CD4-positive, CD25-positive, alpha-beta regulatory T cell (primary cell): ENCODE measurements at regions not wholly inside any gene's neighbourhood (a gene's known extent, or its start where the extent isn't known, plus 50 kb on each side); places are given as distances from the start of the nearest gene placed in this dataset.
A peak's percentile ranks its signal among the peaks of the same experiment; 100 is the strongest.
"Not testable (repeated sequence)": the region's sequence is repeated elsewhere in the genome, so short reads cannot be mapped to it uniquely, and the experiment has no call there.

ENCODE experiments used
- ATAC-seq, 2 donors: fragments of 150-1000 bp; cut with Tn5 transposase; one replicate each; pipeline ENCODE4 v1.10.0; 2021; ENCODE audit warnings: low read depth in 2 of 2, moderate number of reproducible peaks in 2 of 2, moderate library complexity in 1 of 2
- DNase-seq, 3 donors: peaks; one replicate each; pipeline versions ENCODE4 v3.0.0 to v3.0.0-alpha.2; 2012 to 2022; ENCODE audit warnings: mixed read lengths in 1 of 3
- H3K27ac ChIP-seq: one replicate; pipeline ENCODE4 v1.7.0; 2013; ENCODE audit warnings: mild to moderate bottlenecking, low read length; ENCODE audit not compliant: insufficient read depth, poor library complexity, severe bottlenecking
- H3K27me3 ChIP-seq: one replicate; pipeline ENCODE4 v1.7.0; 2013; ENCODE audit warnings: low read length; ENCODE audit not compliant: control insufficient read depth, insufficient read depth
- H3K36me3 ChIP-seq: one replicate; pipeline ENCODE4 v1.7.0; 2013; ENCODE audit warnings: mild to moderate bottlenecking, low read length, moderate library complexity; ENCODE audit not compliant: control insufficient read depth, insufficient read depth
- H3K4me1 ChIP-seq: 2 replicates; pipeline ENCODE4 v1.7.0; 2013; ENCODE audit warnings: mild to moderate bottlenecking, low read length; ENCODE audit not compliant: insufficient read depth, control insufficient read depth, poor library complexity, severe bottlenecking
- H3K4me3 ChIP-seq: one replicate; pipeline ENCODE4 v1.7.0; 2013; ENCODE audit warnings: low read depth, mild to moderate bottlenecking, low read length, moderate library complexity
- H3K9me3 ChIP-seq, 2 experiments: 1 replicate in 1 of 2; 2 replicates in 1 of 2; pipeline ENCODE4 v1.7.0; 2013; ENCODE audit warnings: low read length in 2 of 2, mild to moderate bottlenecking in 1 of 2, moderate library complexity in 1 of 2; ENCODE audit not compliant: control insufficient read depth in 2 of 2
- H3K27ac Mint-ChIP-seq, 3 donors: one replicate each; pipeline ENCODE4 v1.8.0; 2020 to 2022; ENCODE audit warnings: mild to moderate bottlenecking in 3 of 3, mixed read lengths in 3 of 3, moderate library complexity in 2 of 3
- H3K27me3 Mint-ChIP-seq: one replicate; pipeline ENCODE4 v1.8.0; 2022; ENCODE audit warnings: mild to moderate bottlenecking, mixed read lengths
- H3K36me3 Mint-ChIP-seq: one replicate; pipeline ENCODE4 v1.8.0; 2020; ENCODE audit warnings: mixed read lengths
- H3K4me1 Mint-ChIP-seq, 4 donors: one replicate each; pipeline ENCODE4 v1.8.0; 2020 to 2022; ENCODE audit warnings: mixed read lengths in 4 of 4, mild to moderate bottlenecking in 1 of 4
- H3K4me3 Mint-ChIP-seq, 4 donors: one replicate each; pipeline ENCODE4 v1.8.0; 2020 to 2022; ENCODE audit warnings: mild to moderate bottlenecking in 4 of 4, mixed read lengths in 4 of 4, moderate library complexity in 3 of 4
- H3K9me3 Mint-ChIP-seq, 7 donors: one replicate each; pipeline ENCODE4 v1.8.0; 2020 to 2022; ENCODE audit warnings: mixed read lengths in 7 of 7, mild to moderate bottlenecking in 3 of 7, moderate library complexity in 2 of 7

DNA sequence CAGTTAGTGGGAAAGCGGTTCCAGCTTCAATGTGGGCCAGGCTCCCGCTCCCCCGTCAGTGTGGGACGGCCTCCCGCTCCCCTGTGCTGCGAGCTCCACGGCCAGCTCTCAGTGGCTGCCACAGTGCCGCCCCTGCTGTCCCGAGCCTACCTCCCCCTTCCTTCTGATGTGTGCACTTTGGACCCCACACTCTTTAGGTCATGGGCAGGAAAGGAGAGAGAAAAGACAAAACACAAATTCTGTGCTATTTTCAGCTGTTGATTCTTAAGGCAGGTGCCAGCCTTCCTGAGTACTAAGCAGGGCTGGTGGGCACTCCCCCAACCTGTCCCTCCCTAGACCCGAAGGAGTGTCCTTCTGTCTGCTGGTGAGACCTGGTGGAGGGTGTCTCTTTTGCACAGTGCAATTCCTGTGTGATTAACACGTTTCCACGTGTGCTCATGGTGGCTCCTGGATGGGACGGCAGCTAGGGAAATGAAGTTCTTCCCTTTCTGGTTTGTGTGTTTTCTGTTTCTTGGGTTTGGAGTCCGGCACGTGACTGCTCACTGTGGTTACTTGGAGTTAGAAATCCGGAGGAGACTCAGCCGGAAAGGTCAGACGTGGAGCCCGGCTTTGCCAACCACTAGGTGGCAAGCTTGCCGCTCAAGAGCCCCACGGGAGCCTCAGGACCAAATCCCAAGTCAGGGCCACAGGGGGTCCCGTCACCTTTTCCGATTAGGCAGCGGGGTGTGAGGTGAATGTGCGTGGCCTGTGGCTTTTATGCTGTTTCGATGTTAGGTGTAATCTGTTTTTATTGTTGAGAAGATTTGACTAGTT is 130.3 kb downstream of the LAT start:
- peaks cover 36% of the 10 kb centered on the region for H3K36me3 Mint-ChIP-seq
- H3K9me3 Mint-ChIP-seq, H3K9me3 ChIP-seq, H3K27me3 ChIP-seq, H3K27me3 Mint-ChIP-seq, H3K4me3 ChIP-seq: not testable (repeated sequence)
- DNase-seq (peak in 1 of 3 donors; percentile 25), ATAC-seq (peak in 1 of 2 donors; percentile 24)
- peaks cover 36% of the 10 kb centered on the region for H3K36me3 ChIP-seq
- H3K4me3 Mint-ChIP-seq, result peak overlapping the region; percentile 16 to 78 (median 42)
- H3K27ac Mint-ChIP-seq, result peak overlapping the region; percentile 52 to 89 (median 89)
- peaks cover 16 to 75% (median 40%) of the 10 kb centered on the region in 4 donors for H3K4me1 Mint-ChIP-seq
- H3K4me1 ChIP-seq, result peaks cover 11% of the 10 kb centered on the region
- peak overlapping the region; percentile 14 for H3K27ac ChIP-seq

DNA sequence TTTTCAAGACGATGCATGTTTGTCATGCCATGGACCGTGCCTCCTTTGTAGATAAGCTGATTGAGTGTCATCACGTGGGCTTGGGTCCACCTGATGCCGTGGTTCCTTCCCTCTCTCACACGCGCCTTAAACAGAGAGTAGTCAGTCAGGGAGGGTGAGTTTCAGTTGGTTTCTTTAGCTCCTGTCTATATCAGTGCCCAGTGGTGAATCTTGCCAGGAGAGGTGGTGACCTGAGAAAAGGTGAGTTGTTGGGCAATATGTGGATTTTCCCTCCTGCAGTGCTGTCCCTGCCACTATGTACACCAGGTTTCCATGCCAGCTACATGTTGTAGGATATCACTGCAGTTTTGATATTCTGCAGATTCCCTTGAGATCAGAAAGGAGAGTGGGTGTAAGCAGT is 129.7 kb downstream of the LAT start:
- DNase-seq (no peak), ATAC-seq (no peak)
- H3K9me3 Mint-ChIP-seq, result no peaks in the 10 kb centered on the region
- H3K36me3 Mint-ChIP-seq, result peaks cover 36% of the 10 kb centered on the region
- H3K27me3 Mint-ChIP-seq, result no peaks in the 10 kb centered on the region
- H3K4me3 Mint-ChIP-seq, result peak overlapping the region in 2 of 4 donors; percentile 16 to 39
- H3K27ac Mint-ChIP-seq, result peak overlapping the region; percentile 60 to 89 (median 89)
- H3K9me3 ChIP-seq, result no peaks in the 10 kb centered on the region
- H3K4me1 Mint-ChIP-seq, result peaks cover 13 to 70% (median 40%) of the 10 kb centered on the region in 4 donors
- peak overlapping the region; percentile 10 for H3K27ac ChIP-seq
- peaks cover 11% of the 10 kb centered on the region for H3K4me1 ChIP-seq
- H3K4me3 ChIP-seq, result no peak overlapping the region
- peaks cover 36% of the 10 kb centered on the region for H3K36me3 ChIP-seq
- no peaks in the 10 kb centered on the region for H3K27me3 ChIP-seq

GRCh38 chr16:29113446-29113845 is 128.6 kb downstream of the LAT start:
- H3K4me1 ChIP-seq, result peaks cover 11% of the 10 kb centered on the region
- H3K36me3 ChIP-seq, result peaks cover 35% of the 10 kb centered on the region
- ATAC-seq, H3K27me3 Mint-ChIP-seq, H3K4me3 ChIP-seq, H3K9me3 Mint-ChIP-seq, H3K27me3 ChIP-seq, H3K9me3 ChIP-seq: not testable (repeated sequence)
- DNase-seq, result peak in 1 of 3 donors; percentile 23
- peaks cover 36% of the 10 kb centered on the region for H3K36me3 Mint-ChIP-seq
- peak overlapping the region; percentile 33 for H3K27ac ChIP-seq
- peak overlapping the region; percentile 69 to 89 (median 75) for H3K27ac Mint-ChIP-seq
- peak overlapping the region in 1 of 4 donors; percentile 57 for H3K4me3 Mint-ChIP-seq
- peaks cover 13 to 63% (median 40%) of the 10 kb centered on the region in 4 donors for H3K4me1 Mint-ChIP-seq

- no peaks in the 10 kb centered on the region for H3K27me3 ChIP-seq
- peaks cover 13 to 57% (median 39%) of the 10 kb centered on the region in 4 donors for H3K4me1 Mint-ChIP-seq
- peak overlapping the region; percentile 29 for H3K27ac ChIP-seq
- H3K4me1 ChIP-seq, result peaks cover 11% of the 10 kb centered on the region
- H3K4me3 Mint-ChIP-seq, result peak overlapping the region in 2 of 4 donors; percentile 21 to 57
- peak overlapping the region; percentile 89 to 92 (median 90) for H3K27ac Mint-ChIP-seq
- peaks cover 29% of the 10 kb centered on the region for H3K36me3 ChIP-seq
- H3K4me3 ChIP-seq, result no peak overlapping the region
- no peaks in the 10 kb centered on the region for H3K9me3 Mint-ChIP-seq
- no peak for ATAC-seq
- peaks cover 31% of the 10 kb centered on the region for H3K36me3 Mint-ChIP-seq
- H3K9me3 ChIP-seq, result no peaks in the 10 kb centered on the region
- H3K27me3 Mint-ChIP-seq, result no peaks in the 10 kb centered on the region
- DNase-seq, result no peak
Measured at GRCh38 chr16:29112755-29113347, 128.0 kb downstream of the LAT start.

DNA sequence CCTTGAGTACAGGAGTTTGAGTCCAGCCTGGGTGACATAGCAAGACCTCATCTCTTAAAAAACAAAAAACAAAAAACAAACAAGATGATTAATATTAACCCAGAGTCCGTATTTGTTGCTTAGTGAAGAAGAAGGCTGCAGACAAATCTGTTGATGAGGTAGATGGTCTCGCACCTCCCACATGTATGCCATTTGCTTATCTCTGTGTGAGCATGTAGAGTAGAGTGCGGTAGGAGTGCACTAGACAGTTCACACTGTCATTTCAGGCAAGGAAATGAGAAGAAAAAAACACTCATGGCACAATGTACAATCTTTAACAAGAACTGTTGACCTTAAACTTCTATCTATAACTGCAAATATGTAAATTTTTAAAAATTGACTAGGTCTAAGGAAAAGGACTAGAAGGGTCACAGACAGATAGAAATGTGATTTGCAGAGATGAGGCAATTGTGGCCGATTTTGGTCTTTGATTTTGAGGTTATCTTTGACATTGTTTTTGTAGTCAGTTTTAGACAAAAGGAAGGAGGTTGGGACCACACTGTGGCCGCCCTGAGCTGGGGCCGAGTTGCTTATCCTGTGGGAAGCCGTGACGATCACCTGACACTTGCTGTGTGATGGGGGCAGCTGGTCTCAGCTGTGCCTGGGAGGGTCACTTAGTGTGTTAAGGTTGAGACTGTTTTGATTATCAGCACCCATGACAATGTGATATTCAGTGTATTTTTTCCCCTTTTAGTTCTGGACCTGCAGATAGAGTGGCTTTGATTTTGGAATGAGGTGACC is 127.2 kb downstream of the LAT start:
- not testable (repeated sequence) for H3K4me3 ChIP-seq, H3K27me3 ChIP-seq, H3K9me3 ChIP-seq, H3K9me3 Mint-ChIP-seq, H3K27me3 Mint-ChIP-seq
- ATAC-seq, result peak in 1 of 2 donors; percentile 33
- Histone ChIP-seq H3K27ac (peak overlapping the region; percentile 29), H3K36me3 (peaks cover 24% of the 10 kb centered on the region), H3K4me1 (peaks cover 11% of the 10 kb centered on the region)
- H3K36me3 Mint-ChIP-seq, result peaks cover 28% of the 10 kb centered on the region
- DNase-seq, result peak in 1 of 3 donors; percentile 26
- H3K4me1 Mint-ChIP-seq, result peaks cover 13 to 54% (median 36%) of the 10 kb centered on the region in 4 donors
- H3K4me3 Mint-ChIP-seq, result peak overlapping the region in 3 of 4 donors; percentile 10 to 57 (median 23)
- peak overlapping the region; percentile 89 to 92 (median 90) for H3K27ac Mint-ChIP-seq

- no peaks in the 10 kb centered on the region for H3K9me3 ChIP-seq
- no peak overlapping the region for H3K4me3 Mint-ChIP-seq
- no peak for DNase-seq
- H3K27ac ChIP-seq, result peak overlapping the region; percentile 29
- no peaks in the 10 kb centered on the region for H3K9me3 Mint-ChIP-seq
- peaks cover 22% of the 10 kb centered on the region for H3K36me3 Mint-ChIP-seq
- no peak for ATAC-seq
- H3K4me3 ChIP-seq, result no peak overlapping the region
- H3K27me3 Mint-ChIP-seq, result no peaks in the 10 kb centered on the region
- H3K36me3 ChIP-seq, result peaks cover 18% of the 10 kb centered on the region
- peaks cover 11% of the 10 kb centered on the region for H3K4me1 ChIP-seq
- H3K4me1 Mint-ChIP-seq, result peaks cover 12 to 50% (median 33%) of the 10 kb centered on the region in 4 donors
- peak overlapping the region; percentile 62 to 92 (median 89) for H3K27ac Mint-ChIP-seq
- H3K27me3 ChIP-seq, result no peaks in the 10 kb centered on the region
Measured at GRCh38 chr16:29111421-29111820, 126.6 kb downstream of the LAT start.

- H3K36me3 ChIP-seq, result peaks cover 10% of the 10 kb centered on the region
- not testable (repeated sequence) for H3K9me3 Mint-ChIP-seq, H3K27ac ChIP-seq, H3K27ac Mint-ChIP-seq, H3K4me3 Mint-ChIP-seq, H3K4me3 ChIP-seq, DNase-seq, H3K9me3 ChIP-seq, H3K27me3 Mint-ChIP-seq, H3K4me1 ChIP-seq, ATAC-seq, H3K27me3 ChIP-seq
- Mint-ChIP-seq H3K36me3 (peaks cover 15% of the 10 kb centered on the region), H3K4me1 (peaks cover 7 to 28% (median 17%) of the 10 kb centered on the region in 4 donors)
Measured at GRCh38 chr16:29108625-29109169, 123.8 kb downstream of the LAT start.
